Renal pelvis (tissue), 1 donor: ENCODE measurements at regions not wholly inside any gene's neighbourhood (a gene's known extent, or its start where the extent isn't known, plus 50 kb on each side); places are given as distances from the start of the nearest gene placed in this dataset.
A peak's percentile ranks its signal among the peaks of the same experiment; 100 is the strongest.

Source experiments
- DNase-seq: peaks from one replicate; pipeline ENCODE4 v3.0.0-alpha.2; 2013

GRCh38 chr4:55754754-55755350, 64.7 kb upstream of the EXOC1L start:
- DNase-seq = no peak

- no peak for DNase-seq
Measured at GRCh38 chr4:55756208-55756607, 63.4 kb upstream of the EXOC1L start.

GRCh38 chr4:55757356-55757952, 62.1 kb upstream of the EXOC1L start:
- no peak for DNase-seq

GRCh38 chr4:55758066-55758465, 61.5 kb upstream of the EXOC1L start:
- no peak for DNase-seq

GRCh38 chr4:55758570-55758969, 61.0 kb upstream of the EXOC1L start:
- no peak for DNase-seq

- peak; percentile 24 for DNase-seq
Measured at GRCh38 chr4:55762819-55763218, 56.8 kb upstream of the EXOC1L start.

- DNase-seq = no peak
Measured at GRCh38 chr4:55763996-55764395, 55.6 kb upstream of the EXOC1L start.

GRCh38 chr4:55765070-55765469, 54.5 kb upstream of the EXOC1L start:
- no peak for DNase-seq

GRCh38 chr4:55768291-55768690, 51.3 kb upstream of the EXOC1L start:
- DNase-seq = no peak
